HEK293 (cell line): ENCODE measurements at regions not wholly inside any gene's neighbourhood (a gene's known extent, or its start where the extent isn't known, plus 50 kb on each side); places are given as distances from the start of the nearest gene placed in this dataset.

Source experiments
- FEZF1 ChIP-seq: fragments of 450-650 bp; formaldehyde crosslinking; IDR thresholded peaks from 2 replicates; pipeline ENCODE4 v1.5.1; 2016; ENCODE audit warnings: missing biosample characterization, missing genetic modification characterization
- MEIS1 ChIP-seq: sonication (generic); formaldehyde crosslinking; IDR thresholded peaks from 2 replicates; pipeline ENCODE4 v1.8.1; 2022; ENCODE audit warnings: missing genetic modification reagents, mild to moderate bottlenecking, borderline replicate concordance
- TRIM28 ChIP-seq: IDR thresholded peaks from 2 replicates; pipeline ENCODE4 v1.6.1; 2011; ENCODE audit warnings: low read length, control low read depth, borderline replicate concordance
- ZNF366 ChIP-seq: fragments of 450-650 bp; formaldehyde crosslinking; conservative IDR thresholded peaks from 2 replicates; pipeline ENCODE4 v1.5.1; 2016; ENCODE audit warnings: missing biosample characterization, missing genetic modification characterization
- ZNF530 ChIP-seq: fragments of 450-650 bp; formaldehyde crosslinking; IDR thresholded peaks from 2 replicates; pipeline ENCODE4 v1.5.1; 2016; ENCODE audit warnings: low read depth, missing biosample characterization, missing genetic modification characterization
- ZNF670 ChIP-seq: fragments of 450-650 bp; formaldehyde crosslinking; IDR thresholded peaks from 2 replicates; pipeline ENCODE4 v1.5.1; 2016; ENCODE audit warnings: missing biosample characterization, missing genetic modification characterization, low read depth
- TF ChIP-seq, protein P1 (sequence below): fragments of 450-650 bp; formaldehyde crosslinking; IDR thresholded peaks from 2 replicates; pipeline ENCODE4 v1.5.1; 2016; ENCODE audit warnings: missing biosample characterization, missing genetic modification characterization
- TF ChIP-seq, protein P2 (sequence below): fragments of 450-650 bp; formaldehyde crosslinking; IDR thresholded peaks from 2 replicates; pipeline ENCODE4 v1.5.1; 2016; ENCODE audit warnings: missing biosample characterization, missing genetic modification characterization

DNA sequence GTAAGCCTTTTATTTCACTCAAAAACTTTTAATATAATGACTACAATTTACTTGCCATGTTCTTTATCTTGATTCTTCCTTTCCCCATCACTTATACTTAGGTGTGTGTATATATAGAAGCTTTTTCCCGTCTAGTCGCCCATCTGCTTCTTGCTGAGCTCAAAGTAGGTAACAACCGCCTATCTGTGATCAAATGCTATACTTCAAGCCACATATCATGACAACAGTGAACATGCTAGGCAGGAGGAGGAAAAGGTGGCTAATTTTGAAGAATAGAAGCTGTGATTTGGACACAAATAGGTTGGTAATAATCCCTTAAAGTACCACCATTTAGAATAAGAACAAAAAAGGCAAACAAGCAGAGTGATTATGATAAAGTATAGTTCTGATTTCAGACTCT is 367.3 kb upstream of the CHRM2 start:
- no peak for TF ChIP-seq TRIM28
- TF ChIP-seq, protein P1, sequence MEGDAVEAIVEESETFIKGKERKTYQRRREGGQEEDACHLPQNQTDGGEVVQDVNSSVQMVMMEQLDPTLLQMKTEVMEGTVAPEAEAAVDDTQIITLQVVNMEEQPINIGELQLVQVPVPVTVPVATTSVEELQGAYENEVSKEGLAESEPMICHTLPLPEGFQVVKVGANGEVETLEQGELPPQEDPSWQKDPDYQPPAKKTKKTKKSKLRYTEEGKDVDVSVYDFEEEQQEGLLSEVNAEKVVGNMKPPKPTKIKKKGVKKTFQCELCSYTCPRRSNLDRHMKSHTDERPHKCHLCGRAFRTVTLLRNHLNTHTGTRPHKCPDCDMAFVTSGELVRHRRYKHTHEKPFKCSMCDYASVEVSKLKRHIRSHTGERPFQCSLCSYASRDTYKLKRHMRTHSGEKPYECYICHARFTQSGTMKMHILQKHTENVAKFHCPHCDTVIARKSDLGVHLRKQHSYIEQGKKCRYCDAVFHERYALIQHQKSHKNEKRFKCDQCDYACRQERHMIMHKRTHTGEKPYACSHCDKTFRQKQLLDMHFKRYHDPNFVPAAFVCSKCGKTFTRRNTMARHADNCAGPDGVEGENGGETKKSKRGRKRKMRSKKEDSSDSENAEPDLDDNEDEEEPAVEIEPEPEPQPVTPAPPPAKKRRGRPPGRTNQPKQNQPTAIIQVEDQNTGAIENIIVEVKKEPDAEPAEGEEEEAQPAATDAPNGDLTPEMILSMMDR (tag by site-specific recombination), result no peak
- TF ChIP-seq FEZF1 (tag by site-specific recombination), result no peak
- no peak for TF ChIP-seq ZNF670 (tag by site-specific recombination)
- no peak for TF ChIP-seq MEIS1 (CRISPR knock-in tag)
- no peak for TF ChIP-seq ZNF530 (tag by site-specific recombination)
- TF ChIP-seq, protein P2, sequence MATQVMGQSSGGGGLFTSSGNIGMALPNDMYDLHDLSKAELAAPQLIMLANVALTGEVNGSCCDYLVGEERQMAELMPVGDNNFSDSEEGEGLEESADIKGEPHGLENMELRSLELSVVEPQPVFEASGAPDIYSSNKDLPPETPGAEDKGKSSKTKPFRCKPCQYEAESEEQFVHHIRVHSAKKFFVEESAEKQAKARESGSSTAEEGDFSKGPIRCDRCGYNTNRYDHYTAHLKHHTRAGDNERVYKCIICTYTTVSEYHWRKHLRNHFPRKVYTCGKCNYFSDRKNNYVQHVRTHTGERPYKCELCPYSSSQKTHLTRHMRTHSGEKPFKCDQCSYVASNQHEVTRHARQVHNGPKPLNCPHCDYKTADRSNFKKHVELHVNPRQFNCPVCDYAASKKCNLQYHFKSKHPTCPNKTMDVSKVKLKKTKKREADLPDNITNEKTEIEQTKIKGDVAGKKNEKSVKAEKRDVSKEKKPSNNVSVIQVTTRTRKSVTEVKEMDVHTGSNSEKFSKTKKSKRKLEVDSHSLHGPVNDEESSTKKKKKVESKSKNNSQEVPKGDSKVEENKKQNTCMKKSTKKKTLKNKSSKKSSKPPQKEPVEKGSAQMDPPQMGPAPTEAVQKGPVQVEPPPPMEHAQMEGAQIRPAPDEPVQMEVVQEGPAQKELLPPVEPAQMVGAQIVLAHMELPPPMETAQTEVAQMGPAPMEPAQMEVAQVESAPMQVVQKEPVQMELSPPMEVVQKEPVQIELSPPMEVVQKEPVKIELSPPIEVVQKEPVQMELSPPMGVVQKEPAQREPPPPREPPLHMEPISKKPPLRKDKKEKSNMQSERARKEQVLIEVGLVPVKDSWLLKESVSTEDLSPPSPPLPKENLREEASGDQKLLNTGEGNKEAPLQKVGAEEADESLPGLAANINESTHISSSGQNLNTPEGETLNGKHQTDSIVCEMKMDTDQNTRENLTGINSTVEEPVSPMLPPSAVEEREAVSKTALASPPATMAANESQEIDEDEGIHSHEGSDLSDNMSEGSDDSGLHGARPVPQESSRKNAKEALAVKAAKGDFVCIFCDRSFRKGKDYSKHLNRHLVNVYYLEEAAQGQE, result no peak
- no peak for TF ChIP-seq ZNF366
